ENCODE measurements at regions not wholly inside any gene's neighbourhood (a gene's known extent, or its start where the extent isn't known, plus 50 kb on each side); places are given as distances from the start of the nearest gene placed in this dataset.

- no peak for TF ChIP-seq EZH2 (IDR thresholded peaks at IDR 0.05; ENCODE audit: low read depth, low read length, severe bottlenecking)
- TF ChIP-seq KDM5A (IDR thresholded peaks at IDR 0.05; ENCODE audit: low read length): no peak
- TF ChIP-seq, protein P1, sequence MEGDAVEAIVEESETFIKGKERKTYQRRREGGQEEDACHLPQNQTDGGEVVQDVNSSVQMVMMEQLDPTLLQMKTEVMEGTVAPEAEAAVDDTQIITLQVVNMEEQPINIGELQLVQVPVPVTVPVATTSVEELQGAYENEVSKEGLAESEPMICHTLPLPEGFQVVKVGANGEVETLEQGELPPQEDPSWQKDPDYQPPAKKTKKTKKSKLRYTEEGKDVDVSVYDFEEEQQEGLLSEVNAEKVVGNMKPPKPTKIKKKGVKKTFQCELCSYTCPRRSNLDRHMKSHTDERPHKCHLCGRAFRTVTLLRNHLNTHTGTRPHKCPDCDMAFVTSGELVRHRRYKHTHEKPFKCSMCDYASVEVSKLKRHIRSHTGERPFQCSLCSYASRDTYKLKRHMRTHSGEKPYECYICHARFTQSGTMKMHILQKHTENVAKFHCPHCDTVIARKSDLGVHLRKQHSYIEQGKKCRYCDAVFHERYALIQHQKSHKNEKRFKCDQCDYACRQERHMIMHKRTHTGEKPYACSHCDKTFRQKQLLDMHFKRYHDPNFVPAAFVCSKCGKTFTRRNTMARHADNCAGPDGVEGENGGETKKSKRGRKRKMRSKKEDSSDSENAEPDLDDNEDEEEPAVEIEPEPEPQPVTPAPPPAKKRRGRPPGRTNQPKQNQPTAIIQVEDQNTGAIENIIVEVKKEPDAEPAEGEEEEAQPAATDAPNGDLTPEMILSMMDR (IDR thresholded peaks at IDR 0.05; ENCODE audit: control extremely low read depth in 1 of 3, insufficient read depth in 1 of 3, low read depth in 1 of 3, low read length in 3 of 3): no peak
- TF ChIP-seq POLR2A (IDR thresholded peaks at IDR 0.05; ENCODE audit: control extremely low read depth in 1 of 2, low read depth in 2 of 2, low read length in 2 of 2): no peak
- no peak for TF ChIP-seq TAF1 (IDR thresholded peaks at IDR 0.05; ENCODE audit: low read depth, low read length)
- TF ChIP-seq SAP30 (IDR thresholded peaks at IDR 0.05; ENCODE audit: insufficient read depth, insufficient replicate concordance, low read length): no peak
- no peak for TF ChIP-seq SP2 (IDR thresholded peaks at IDR 0.05; ENCODE audit: low read length)
- no peak for TF ChIP-seq CEBPB (IDR thresholded peaks at IDR 0.05; ENCODE audit: low read depth, low read length)
- TF ChIP-seq SP4 (IDR thresholded peaks at IDR 0.05; ENCODE audit: low read length): no peak
- TF ChIP-seq EP300 (IDR thresholded peaks at IDR 0.05; ENCODE audit: borderline replicate concordance in 1 of 2, low read depth in 2 of 2, low read length in 2 of 2): no peak
- TF ChIP-seq POLR2AphosphoS5 (IDR thresholded peaks at IDR 0.05; ENCODE audit: low read depth, low read length): no peak
- TF ChIP-seq RFX5 (IDR thresholded peaks at IDR 0.05; ENCODE audit: borderline replicate concordance, low read depth, low read length): no peak
These were observed 571.1 kb upstream of the EYS start for GRCh38 chr6:66278115-66278514.

All from H1 (cell line).